ENCODE measurements at regions not wholly inside any gene's neighbourhood (a gene's known extent, or its start where the extent isn't known, plus 50 kb on each side); places are given as distances from the start of the nearest gene placed in this dataset.

- POLR2A ChIA-PET (ENCODE audit: low non-redundant PET) = no interaction called here
- no peak for TF ChIP-seq CTCF (conservative IDR thresholded peaks at IDR 0.05; ENCODE audit: low read depth)
- CTCF ChIA-PET = no interaction called here
- peak; percentile 74 for DNase-seq (ENCODE audit: low spot score)
- H3K27ac ChIP-seq = no peak overlapping the region
Observed at GRCh38 chr4:86441175-86441936, 81.5 kb upstream of the MAPK10 start.

GRCh38 chr4:86442881-86443280, 83.0 kb upstream of the MAPK10 start:
- ChIA-PET POLR2A (ENCODE audit: low non-redundant PET) (no interaction called here), CTCF (interaction anchor here (0.7 kb wide), 1 partner anchor 13 kb away, joined by 3 read pairs; no protein-coding TSS in a partner anchor)
- DNase-seq (ENCODE audit: low spot score) = no peak
- no peak overlapping the region for H3K27ac ChIP-seq
- no peak for TF ChIP-seq CTCF (conservative IDR thresholded peaks at IDR 0.05; ENCODE audit: low read depth)

- POLR2A ChIA-PET (ENCODE audit: low non-redundant PET) = no interaction called here
Observed at GRCh38 chr4:86443495-86443894, 83.6 kb upstream of the MAPK10 start.

GRCh38 chr4:86446996-86447395, 87.1 kb upstream of the MAPK10 start:
- DNase-seq (ENCODE audit: low spot score) = no peak
- ChIA-PET CTCF (no interaction called here), POLR2A (ENCODE audit: low non-redundant PET) (no interaction called here)
- no peak for TF ChIP-seq CTCF (conservative IDR thresholded peaks at IDR 0.05; ENCODE audit: low read depth)
- no peak overlapping the region for H3K27ac ChIP-seq

More at GRCh38 chr4:86443495-86443894, 83.6 kb upstream of the MAPK10 start:
- TF ChIP-seq CTCF (conservative IDR thresholded peaks at IDR 0.05; ENCODE audit: low read depth) = no peak
- H3K27ac ChIP-seq = no peak overlapping the region
- no peak for DNase-seq (ENCODE audit: low spot score)
- CTCF ChIA-PET = no interaction called here

GRCh38 chr4:86448871-86449270, 89.0 kb upstream of the MAPK10 start:
- CTCF ChIA-PET = interaction anchor here (0.6 kb wide), 2 partner anchors 47 to 1364 kb away, joined by 3 read pairs; no protein-coding TSS in a partner anchor
- DNase-seq (ENCODE audit: low spot score) = no peak
- no peak for TF ChIP-seq CTCF (conservative IDR thresholded peaks at IDR 0.05; ENCODE audit: low read depth)
- POLR2A ChIA-PET (ENCODE audit: low non-redundant PET) = no interaction called here
- H3K27ac ChIP-seq = no peak overlapping the region

- no peak for TF ChIP-seq CTCF (conservative IDR thresholded peaks at IDR 0.05; ENCODE audit: low read depth)
- ChIA-PET POLR2A (ENCODE audit: low non-redundant PET) (no interaction called here), CTCF (no interaction called here)
- DNase-seq (ENCODE audit: low spot score) = no peak
- no peak overlapping the region for H3K27ac ChIP-seq
Observed at GRCh38 chr4:86449746-86450588, 90.1 kb upstream of the MAPK10 start.

Data from RWPE1 (cell line).